Prostate gland (tissue), 2 donors: ENCODE measurements at regions not wholly inside any gene's neighbourhood (a gene's known extent, or its start where the extent isn't known, plus 50 kb on each side); places are given as distances from the start of the nearest gene placed in this dataset.

Experiments
- POLR2A ChIP-seq: fragments of 450-650 bp; IDR thresholded peaks from one replicate; pipeline ENCODE4 v1.6.1; 2016; ENCODE audit warnings: antibody characterized with exemption, mild to moderate bottlenecking
- TF ChIP-seq, protein P1 (sequence below), 4 experiments: fragments of 200-600 bp in 2 of 4; fragments of 450-650 bp in 2 of 4; sonication (generic) in 2 of 4; IDR thresholded peaks; 1 replicate in 3 of 4; 2 replicates in 1 of 4; pipeline ENCODE4 v1.5.1; 2016 to 2019; ENCODE audit warnings: antibody characterized with exemption in 4 of 4, mild to moderate bottlenecking in 2 of 4, moderate library complexity in 2 of 4

DNA sequence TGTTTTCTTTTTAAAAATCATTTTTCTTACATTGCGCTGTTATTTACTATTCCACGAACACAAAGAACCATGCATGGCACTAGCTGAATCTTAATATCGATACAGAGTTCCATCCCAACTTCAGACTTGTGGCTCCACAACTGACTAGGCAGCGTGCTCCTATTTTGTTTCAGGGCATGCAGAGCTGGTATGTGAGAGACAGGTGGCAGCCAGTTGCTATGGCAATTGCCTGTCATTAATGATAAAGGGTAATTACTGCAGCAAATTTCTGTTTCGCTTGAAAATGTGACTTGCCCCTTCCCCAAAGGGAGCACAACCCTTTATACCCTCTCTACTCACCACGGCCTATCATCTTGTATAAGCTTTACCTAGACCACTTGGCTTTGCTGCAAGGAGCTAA is 113.1 kb upstream of the G2E3 start:
- TF ChIP-seq, protein P1, sequence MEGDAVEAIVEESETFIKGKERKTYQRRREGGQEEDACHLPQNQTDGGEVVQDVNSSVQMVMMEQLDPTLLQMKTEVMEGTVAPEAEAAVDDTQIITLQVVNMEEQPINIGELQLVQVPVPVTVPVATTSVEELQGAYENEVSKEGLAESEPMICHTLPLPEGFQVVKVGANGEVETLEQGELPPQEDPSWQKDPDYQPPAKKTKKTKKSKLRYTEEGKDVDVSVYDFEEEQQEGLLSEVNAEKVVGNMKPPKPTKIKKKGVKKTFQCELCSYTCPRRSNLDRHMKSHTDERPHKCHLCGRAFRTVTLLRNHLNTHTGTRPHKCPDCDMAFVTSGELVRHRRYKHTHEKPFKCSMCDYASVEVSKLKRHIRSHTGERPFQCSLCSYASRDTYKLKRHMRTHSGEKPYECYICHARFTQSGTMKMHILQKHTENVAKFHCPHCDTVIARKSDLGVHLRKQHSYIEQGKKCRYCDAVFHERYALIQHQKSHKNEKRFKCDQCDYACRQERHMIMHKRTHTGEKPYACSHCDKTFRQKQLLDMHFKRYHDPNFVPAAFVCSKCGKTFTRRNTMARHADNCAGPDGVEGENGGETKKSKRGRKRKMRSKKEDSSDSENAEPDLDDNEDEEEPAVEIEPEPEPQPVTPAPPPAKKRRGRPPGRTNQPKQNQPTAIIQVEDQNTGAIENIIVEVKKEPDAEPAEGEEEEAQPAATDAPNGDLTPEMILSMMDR (IDR thresholded peaks at IDR 0.05), result no peak
- TF ChIP-seq POLR2A, result no peak
